NB4 (cell line): ENCODE measurements at regions not wholly inside any gene's neighbourhood (a gene's known extent, or its start where the extent isn't known, plus 50 kb on each side); places are given as distances from the start of the nearest gene placed in this dataset.

Source experiments
- DNase-seq: peaks from one replicate; pipeline ENCODE4 v3.0.0; 2010; ENCODE audit warnings: low read depth
- H3K4me3 ChIP-seq: one replicate; pipeline ENCODE4 v1.5.1; 2011; ENCODE audit warnings: mild to moderate bottlenecking, low read depth, low read length, moderate library complexity
- CTCF ChIP-seq: IDR thresholded peaks from one replicate; pipeline ENCODE4 v1.5.1; 2012; ENCODE audit warnings: low read depth, low read length
- MAX ChIP-seq: IDR thresholded peaks from 2 replicates; pipeline ENCODE4 v1.6.1; 2011; ENCODE audit warnings: low read depth, low read length
- MYC ChIP-seq: IDR thresholded peaks from 2 replicates; pipeline ENCODE4 v1.6.1; 2011; ENCODE audit warnings: low read depth, low read length
- POLR2A ChIP-seq: IDR thresholded peaks from 2 replicates; pipeline ENCODE4 v1.6.1; 2011; ENCODE audit warnings: mild to moderate bottlenecking; ENCODE audit not compliant: insufficient read length; ENCODE audit errors: extremely low read depth

DNA sequence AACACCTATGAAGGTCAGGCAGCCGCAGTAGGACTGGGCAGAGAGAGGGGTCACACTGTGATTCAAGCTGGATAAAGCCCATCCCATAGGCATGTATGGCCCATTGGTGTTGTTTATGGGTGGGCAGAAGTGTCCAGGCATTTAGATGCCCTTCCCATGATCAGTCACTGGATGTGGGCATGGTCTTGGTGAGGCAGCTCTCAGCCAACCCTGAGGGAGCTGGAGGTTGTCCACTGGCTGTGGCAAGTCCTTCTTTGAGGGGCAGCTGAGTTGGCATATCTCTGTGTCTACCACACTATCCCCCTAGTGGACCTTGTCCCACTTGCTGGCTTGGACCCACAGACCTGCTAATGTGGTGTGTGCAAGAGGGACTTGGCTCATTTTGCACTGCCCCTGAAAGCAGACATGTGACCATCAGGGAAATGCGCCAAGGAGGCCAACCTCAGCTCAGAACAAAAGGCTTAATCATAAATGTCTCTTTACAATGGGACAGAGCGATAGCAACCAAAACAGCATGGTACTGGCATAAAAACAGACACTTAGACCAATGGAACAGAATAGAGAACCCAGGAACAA lies 82.0 kb downstream of the TMEM17 start:
- TF ChIP-seq MYC (no peak), CTCF (no peak), MAX (no peak), POLR2A (no peak)

GRCh38 chr2:62423235-62423634 lies 82.8 kb downstream of the TMEM17 start:
- no peak overlapping the region for H3K4me3 ChIP-seq
- no peak for DNase-seq
- TF ChIP-seq MYC, result no peak
- TF ChIP-seq MAX, result no peak
- no peak for TF ChIP-seq CTCF

More for the DNA sequence above, 82.0 kb downstream of the TMEM17 start:
- no peak for DNase-seq
- H3K4me3 ChIP-seq, result no peak overlapping the region

DNA sequence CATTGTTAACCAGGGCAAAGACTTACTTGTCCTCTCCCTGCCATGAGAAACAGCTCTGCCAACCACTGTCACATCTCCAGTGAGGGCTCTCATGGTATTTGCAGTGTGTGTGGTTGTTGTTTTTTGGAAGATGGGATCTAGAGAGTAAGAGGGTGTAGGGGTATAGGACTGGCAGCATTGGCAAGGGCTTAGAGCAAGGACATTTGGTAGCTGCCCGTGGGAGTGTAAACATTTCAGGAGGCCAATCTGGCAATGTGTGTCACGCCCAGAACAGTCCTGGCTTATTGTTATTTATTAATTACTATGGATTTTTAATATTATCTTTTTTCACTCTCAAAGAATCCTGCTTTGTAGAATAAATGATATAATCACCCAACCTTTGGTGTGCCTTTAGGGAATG lies 90.5 kb downstream of the TMEM17 start:
- H3K4me3 ChIP-seq, result no peak overlapping the region
- TF ChIP-seq MAX (no peak), POLR2A (no peak), MYC (no peak), CTCF (no peak)

GRCh38 chr2:62415019-62415431 lies 91.0 kb downstream of the TMEM17 start:
- no peak for TF ChIP-seq CTCF
- TF ChIP-seq MAX, result no peak
- no peak for TF ChIP-seq POLR2A
- no peak for TF ChIP-seq MYC
- peak; percentile 44 for DNase-seq
- H3K4me3 ChIP-seq, result no peak overlapping the region

More for the DNA sequence above, 90.5 kb downstream of the TMEM17 start:
- DNase-seq, result no peak

DNA sequence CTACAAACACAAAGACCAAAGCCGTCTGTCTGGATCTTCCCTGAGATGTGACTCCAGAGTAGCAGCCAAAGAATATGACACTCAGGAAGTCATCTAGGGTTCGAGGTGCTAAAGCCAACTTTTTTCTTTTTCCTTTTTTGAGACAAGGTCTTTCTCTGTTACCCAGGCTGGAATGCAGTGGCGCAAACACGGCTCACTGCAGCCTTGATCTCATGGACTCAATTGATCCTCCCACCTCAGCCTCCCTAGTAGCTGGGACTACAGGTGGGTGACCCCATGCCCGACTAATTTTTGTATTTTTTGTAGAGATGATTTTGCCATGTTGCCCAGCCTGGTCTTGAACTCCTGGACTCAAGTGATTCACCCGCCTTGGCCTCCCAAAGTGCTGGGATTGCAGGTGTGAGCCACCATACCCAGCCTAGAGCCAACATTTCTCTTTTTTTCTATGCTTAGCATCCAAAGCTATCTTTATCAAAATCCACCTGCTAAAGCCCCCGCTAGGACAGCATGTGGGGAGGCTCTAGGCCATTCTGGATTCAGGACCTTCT lies 92.8 kb downstream of the TMEM17 start:
- TF ChIP-seq MYC (no peak), POLR2A (no peak), CTCF (no peak), MAX (no peak)
- no peak for DNase-seq
- no peak overlapping the region for H3K4me3 ChIP-seq
